ENCODE measurements at regions not wholly inside any gene's neighbourhood (a gene's known extent, or its start where the extent isn't known, plus 50 kb on each side); places are given as distances from the start of the nearest gene placed in this dataset.

GRCh38 chr2:194314042-194314441 lies 1343.0 kb upstream of the SLC39A10 start:
- TF ChIP-seq, protein P1, sequence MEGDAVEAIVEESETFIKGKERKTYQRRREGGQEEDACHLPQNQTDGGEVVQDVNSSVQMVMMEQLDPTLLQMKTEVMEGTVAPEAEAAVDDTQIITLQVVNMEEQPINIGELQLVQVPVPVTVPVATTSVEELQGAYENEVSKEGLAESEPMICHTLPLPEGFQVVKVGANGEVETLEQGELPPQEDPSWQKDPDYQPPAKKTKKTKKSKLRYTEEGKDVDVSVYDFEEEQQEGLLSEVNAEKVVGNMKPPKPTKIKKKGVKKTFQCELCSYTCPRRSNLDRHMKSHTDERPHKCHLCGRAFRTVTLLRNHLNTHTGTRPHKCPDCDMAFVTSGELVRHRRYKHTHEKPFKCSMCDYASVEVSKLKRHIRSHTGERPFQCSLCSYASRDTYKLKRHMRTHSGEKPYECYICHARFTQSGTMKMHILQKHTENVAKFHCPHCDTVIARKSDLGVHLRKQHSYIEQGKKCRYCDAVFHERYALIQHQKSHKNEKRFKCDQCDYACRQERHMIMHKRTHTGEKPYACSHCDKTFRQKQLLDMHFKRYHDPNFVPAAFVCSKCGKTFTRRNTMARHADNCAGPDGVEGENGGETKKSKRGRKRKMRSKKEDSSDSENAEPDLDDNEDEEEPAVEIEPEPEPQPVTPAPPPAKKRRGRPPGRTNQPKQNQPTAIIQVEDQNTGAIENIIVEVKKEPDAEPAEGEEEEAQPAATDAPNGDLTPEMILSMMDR (IDR thresholded peaks at IDR 0.05), result no peak
- no peak for TF ChIP-seq ZFX (IDR thresholded peaks at IDR 0.05; ENCODE audit: borderline replicate concordance)

All from 22Rv1 (cell line).